Dedifferentiated amniotic fluid mesenchymal stem cell (primary cell): ENCODE measurements at regions not wholly inside any gene's neighbourhood (a gene's known extent, or its start where the extent isn't known, plus 50 kb on each side); places are given as distances from the start of the nearest gene placed in this dataset.
"Not testable (repeated sequence)": the region's sequence is repeated elsewhere in the genome, so short reads cannot be mapped to it uniquely, and the experiment has no call there.

Experiments used
- DNase-seq: peaks from one replicate; pipeline ENCODE4 v3.0.0-alpha.2; 2016; ENCODE audit errors: extremely low spot score

DNA sequence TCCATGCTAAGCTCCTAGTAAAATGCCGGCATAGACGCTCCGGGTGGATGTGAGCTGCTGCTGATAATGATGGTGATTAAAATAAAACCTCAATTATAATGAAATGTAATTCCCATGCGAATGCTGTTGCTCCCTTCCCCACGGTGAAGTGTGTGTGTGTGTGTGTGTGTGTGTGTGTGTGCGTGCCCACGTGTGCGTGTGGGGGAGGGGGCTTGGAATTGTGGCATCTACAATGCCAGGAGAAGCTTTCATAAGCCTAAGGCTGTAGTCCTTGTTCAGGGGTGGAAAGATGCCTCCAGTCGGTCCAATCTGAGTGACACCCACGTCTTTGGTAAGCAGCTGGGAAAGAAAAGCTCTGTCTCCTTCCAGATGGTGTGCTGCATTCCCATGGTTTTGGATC, 137.9 kb downstream of the CDH26 start:
- DNase-seq = no peak

- no peak for DNase-seq
Measured at GRCh38 chr20:60097285-60097684, 139.1 kb downstream of the CDH26 start.

- no peak for DNase-seq
Measured at GRCh38 chr20:60100780-60101179, 142.6 kb downstream of the CDH26 start.

DNA sequence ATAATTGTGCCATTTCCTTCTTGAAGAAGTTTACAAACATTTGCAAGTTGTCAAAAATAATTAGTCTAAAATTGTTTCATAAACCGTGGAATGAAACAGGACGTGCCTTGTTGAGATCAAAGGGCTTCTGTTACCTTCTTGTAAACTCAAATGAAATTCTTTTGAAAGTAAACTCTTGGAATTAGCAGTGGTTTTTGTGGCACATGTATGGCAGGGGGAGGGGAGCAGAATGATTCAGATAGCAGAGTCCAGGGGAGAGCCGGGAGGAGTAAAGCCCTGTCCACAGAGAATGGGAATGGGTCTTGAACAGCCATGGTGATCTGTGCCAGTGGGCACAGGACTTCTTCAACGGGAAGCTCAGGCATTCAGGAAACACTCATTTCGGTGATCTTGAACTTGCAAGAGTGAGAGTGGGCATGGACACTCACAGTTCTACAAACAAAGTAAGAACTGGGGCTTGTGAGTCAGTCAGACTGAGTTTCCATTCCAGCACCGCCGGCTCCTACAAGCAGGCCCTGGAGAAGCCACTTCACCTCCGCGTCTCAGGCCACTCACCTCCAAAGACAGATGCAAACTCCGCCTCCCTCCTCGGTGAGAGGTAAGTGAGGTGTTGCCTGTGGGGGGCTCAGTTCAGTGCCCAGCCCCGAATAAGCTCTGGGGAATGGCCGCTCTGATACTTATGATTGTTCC, 143.1 kb downstream of the CDH26 start:
- DNase-seq = no peak

GRCh38 chr20:60101891-60102281, 143.7 kb downstream of the CDH26 start:
- no peak for DNase-seq

GRCh38 chr20:60102665-60103210, 144.5 kb downstream of the CDH26 start:
- no peak for DNase-seq

DNA sequence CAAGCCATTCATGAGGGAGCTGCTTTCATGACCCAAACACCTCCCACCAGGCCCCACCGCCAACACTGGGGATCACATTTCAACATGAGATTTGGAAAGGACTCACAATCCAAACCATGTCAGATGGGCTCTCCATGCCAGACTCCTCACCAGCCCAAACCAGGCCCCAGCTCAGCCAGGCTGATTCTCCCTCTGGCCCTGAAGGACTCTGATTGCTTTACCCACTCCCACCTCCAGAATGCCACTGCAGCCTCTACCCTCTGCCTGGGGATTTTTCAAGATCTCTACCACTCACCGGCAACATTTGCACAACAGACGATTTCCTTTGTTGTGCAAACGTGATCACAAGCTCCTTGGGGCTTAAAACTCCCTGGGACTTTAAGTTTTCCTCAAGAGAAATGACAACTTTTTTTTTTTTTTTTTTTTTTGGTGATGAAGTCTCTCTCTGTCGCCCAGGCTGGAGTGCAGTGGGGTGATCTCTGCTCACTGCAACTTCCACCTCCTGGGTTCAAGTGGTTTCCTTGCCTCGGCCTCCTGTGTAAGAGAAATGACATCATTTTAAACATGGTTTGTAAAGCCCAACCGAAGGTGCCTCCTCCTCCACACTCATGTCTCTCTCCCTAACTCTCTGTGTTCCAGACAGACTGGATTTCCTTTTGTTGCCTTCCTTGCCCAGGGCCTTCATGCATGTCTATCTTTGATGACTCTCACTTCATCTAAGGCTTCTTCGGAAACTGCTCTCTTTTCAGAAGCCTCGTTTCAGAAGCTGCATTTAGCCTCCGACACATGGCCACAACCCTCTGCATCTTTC, 147.0 kb downstream of the CDH26 start:
- DNase-seq = no peak

DNA sequence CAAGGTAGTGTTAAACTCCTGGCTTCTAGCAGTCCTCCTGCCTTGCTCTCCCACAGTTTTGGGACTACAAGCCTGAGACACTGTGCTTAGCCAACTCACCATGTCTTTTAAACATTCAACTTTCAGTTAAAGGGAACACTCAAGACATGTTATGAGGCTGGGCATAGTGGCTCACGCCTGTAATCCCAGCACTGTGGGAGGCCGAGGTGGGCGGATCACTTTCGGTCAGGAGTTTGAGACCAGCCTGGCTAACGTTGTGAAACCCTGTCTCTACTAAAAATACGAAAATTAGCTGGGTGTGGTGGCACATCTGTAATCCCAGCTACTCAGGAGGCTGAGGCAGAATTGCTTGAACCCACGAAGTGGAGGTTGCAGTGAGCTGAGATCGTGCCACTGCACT, 148.0 kb downstream of the CDH26 start:
- not testable (repeated sequence) for DNase-seq

- DNase-seq = no peak
Measured at GRCh38 chr20:60107621-60108390, 149.6 kb downstream of the CDH26 start.

GRCh38 chr20:60108397-60108796, 150.2 kb downstream of the CDH26 start:
- DNase-seq = no peak

DNA sequence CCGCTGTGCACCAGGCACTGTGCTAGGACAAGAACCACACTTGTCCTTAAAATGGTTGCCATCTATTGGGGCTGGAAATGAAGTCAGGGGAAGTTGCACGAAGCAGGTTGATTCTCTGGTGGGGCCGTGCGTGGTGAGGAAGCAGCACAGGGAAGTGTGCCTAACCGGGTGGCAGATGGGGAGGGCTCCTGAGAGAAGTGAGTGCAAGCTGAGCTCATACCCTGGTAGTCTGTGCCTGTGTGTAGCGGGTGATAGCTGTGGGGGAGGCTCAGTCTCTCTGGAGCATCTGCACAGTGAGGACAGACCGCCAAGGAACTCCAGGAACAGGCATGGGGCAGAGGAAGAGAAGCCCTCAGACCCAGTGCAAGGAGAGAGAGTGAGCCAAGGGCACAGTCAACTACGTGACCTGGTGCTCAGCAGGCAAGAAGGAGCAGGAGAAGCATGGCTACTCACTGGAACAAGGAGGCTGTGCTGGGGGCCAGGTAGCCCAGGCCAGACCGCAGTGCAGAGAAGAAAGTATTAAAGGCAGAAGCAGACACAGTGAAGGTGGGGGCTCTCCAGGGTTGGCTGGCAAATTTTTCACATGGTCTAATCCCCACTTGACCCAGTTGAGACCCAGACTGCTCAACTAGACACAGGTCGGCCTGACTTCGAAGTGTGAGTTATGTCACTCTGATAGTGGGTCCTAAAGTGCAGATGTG, 155.0 kb downstream of the CDH26 start:
- DNase-seq = no peak

GRCh38 chr20:60113771-60114170, 155.5 kb downstream of the CDH26 start:
- DNase-seq = no peak

GRCh38 chr20:60115451-60115850, 157.2 kb downstream of the CDH26 start:
- DNase-seq = no peak

DNA sequence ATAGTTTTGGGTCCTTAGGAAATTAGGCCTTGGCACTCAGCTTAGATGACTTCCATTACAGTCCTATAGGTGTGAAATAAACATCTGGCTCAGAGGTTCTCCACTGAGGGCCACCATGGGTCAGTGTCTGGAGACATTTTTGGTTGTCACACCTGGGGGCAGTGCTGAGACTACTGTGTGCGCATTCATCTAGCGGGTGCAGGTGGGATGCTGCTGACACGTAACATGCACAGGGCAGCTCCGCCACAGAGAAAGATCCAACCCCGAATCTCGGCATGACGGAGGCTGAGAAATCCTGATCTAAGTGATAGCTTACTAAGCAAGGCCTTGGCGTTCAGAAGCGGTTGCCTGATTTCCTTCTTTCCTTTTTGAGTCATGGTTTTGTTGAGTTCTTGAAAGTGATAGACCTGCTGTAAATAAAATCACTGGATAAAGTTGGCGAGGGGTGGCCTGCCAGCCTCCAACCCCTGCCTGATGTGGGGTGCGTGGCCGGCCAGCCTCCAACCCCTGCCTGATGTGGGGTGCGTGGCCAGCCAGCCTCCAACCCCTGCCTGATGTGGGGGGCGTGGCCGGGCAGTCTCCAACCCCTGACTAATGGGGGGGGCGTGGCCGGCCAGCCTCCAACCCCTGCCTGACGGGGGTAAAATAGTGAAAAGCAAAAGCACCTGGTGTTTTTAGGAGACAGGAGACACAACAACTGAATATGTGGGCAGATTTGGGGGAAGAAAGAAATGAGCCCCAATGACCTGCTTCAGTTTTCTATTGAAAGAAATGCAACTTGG, 158.1 kb downstream of the CDH26 start:
- DNase-seq = no peak

DNA sequence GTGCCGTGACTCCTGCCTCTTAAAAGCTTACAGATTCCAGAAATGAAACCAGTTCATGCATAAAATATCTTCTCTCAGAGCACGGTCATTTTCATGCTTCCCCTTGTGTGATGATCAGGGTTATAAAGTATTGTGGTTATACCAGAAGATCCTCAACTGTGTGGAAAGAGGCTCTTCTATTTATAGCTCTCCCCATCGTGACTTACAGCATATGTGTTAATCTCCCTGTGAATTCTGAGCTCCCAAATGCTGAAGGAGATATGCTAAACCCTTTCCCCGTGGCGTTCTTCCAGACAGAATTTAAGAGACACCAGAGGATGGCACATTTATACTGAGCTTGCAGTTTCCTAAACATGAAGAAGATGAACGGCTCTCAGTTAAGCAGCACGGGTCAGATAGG, 158.8 kb downstream of the CDH26 start:
- no peak for DNase-seq

DNA sequence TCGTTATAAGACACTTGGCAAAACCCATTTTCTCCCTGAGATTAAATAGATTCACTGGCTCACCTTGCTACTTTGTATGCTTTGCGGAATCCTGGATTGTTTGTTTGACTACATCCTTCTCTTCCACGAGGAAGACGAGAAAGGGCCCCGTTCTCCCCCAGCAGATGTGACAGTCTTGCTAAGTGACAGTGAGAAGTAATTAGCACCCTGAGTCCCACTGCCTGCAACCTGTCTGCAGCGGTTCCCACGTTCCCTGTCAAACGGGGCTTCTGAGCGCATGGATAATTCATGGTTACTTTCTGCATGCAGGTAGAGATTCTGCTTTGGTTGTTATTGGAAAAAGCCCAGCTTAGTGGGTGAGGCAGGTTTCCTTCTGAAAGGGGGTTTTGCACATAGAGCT, 163.7 kb downstream of the CDH26 start:
- DNase-seq = no peak

DNA sequence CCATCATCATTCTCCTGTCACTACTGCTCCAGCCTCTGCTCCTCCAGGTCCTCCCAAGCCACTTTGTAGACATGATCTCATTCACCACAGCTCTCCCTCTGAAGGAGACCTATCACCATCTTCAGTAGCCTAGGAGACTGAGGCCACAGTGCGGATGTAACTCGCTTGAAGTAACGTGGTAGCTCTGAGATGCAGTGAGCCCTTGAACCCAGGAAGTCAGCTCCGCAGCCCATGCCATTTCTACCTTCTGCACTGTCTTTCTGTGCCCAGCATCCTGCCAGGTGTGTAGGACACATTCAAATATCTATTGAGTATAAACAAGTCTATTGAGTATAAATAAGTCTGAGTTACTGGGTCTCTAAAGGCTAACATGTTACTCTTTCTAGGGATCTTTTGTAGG, 164.4 kb downstream of the CDH26 start:
- no peak for DNase-seq

DNA sequence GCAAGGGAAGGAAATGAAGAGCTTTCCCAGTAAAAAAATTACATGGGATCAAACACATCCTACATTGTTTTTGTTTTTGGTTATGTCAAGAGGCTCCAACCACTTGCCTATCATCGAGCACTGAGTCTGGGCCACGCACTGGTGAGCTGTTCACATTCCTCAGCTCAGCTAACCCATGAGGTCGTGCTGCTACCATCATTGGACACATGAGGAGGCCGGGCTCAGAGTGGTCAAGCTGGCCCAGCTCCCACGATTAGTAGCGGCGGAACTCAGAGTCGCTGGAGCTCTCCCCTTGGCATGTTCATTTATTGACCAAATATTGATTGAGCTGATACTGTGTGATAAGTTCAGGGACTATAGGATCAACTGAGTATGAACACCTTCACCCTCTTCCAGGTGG, 164.9 kb downstream of the CDH26 start:
- DNase-seq = no peak

DNA sequence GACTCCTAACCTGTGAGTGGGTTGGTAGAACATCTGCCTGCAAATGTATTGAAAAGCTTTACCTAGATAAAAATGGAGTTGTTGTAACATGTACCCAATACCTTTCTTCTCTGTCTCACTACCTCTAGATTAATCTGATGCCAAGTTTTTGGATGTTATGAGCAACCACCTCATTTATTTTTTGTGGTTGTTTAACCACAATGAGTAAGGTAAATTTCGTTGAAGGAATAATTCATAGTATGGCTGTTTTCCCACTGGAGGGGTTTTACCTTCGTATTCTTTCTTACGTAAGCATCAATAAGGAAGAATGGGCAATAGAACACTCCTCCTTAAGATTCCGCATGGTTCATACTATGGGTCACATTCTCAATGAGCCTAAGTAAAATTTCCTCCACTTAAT, 165.4 kb downstream of the CDH26 start:
- DNase-seq = no peak

DNA sequence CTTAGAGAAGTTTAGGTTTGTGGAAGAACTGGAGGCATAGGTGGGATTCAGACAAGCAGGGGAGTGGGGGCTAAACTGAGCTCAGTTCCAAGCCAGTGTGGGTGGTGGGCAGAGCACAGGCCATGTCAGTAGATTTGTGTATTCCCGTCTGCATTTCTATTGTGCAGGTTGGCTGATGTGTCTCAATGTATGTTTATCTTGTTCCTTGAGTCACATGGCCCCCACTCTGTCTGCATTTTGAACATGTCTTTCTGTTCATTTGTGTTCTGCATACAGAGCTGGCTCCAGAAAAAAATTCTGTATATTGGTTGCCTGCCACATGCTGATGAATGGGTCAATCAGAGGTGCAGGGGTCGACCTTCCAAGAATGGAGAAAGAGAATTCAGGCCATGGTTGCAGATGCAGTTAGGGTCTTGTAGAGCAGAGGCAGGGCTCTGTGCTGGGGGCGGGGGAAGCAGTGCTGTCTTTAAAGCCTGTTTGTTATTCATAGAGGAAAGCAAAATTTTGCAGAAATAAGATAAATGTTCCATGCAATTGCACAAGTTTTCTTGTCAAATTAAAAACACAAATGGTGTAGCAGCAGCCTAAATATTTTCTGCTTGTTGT, 166.7 kb downstream of the CDH26 start:
- no peak for DNase-seq

- no peak for DNase-seq
Measured at GRCh38 chr20:60125513-60125912, 167.3 kb downstream of the CDH26 start.
